ENCODE measurements at regions not wholly inside any gene's neighbourhood (a gene's known extent, or its start where the extent isn't known, plus 50 kb on each side); places are given as distances from the start of the nearest gene placed in this dataset.

DNA sequence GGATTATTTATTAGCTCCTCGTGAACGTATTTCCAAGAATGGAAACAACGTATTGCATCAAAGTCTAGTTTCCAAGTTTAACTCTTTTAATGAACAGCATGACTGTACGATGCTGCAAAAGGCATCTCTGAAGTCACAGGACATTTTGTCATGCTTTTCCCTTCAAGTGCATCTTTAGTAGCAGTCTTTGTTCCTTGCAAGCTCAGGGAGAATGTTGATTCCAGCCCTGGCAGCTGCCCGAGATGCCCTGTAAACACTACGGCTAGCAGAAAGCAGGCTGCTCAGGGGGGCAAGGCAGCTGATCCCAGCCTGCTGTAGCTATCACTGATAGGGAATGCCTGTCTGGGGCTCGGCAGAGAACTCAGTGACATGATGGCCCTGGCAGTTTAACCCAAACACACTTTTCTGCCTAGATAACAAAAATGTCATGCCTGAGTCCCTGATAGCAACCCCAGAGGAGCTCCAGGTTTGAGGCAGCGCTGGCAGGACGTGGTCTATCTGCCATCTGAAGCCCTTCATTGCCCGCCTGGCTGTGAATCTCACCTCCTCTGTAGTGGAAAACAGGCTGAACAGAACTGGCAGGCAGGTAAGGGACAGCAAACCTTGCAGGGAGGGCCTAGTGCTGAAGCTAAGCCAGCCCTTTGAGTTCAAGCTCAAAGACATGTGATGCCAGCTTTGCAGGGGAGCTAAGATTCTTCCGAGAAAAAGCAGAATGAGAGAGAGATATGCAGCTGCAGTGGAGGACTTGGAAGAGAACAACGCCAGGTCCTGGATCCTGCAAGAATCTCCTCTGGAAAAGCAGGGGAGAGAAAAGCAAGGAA, 264.6 kb downstream of the SNX10 start:
- TF ChIP-seq, protein P1, sequence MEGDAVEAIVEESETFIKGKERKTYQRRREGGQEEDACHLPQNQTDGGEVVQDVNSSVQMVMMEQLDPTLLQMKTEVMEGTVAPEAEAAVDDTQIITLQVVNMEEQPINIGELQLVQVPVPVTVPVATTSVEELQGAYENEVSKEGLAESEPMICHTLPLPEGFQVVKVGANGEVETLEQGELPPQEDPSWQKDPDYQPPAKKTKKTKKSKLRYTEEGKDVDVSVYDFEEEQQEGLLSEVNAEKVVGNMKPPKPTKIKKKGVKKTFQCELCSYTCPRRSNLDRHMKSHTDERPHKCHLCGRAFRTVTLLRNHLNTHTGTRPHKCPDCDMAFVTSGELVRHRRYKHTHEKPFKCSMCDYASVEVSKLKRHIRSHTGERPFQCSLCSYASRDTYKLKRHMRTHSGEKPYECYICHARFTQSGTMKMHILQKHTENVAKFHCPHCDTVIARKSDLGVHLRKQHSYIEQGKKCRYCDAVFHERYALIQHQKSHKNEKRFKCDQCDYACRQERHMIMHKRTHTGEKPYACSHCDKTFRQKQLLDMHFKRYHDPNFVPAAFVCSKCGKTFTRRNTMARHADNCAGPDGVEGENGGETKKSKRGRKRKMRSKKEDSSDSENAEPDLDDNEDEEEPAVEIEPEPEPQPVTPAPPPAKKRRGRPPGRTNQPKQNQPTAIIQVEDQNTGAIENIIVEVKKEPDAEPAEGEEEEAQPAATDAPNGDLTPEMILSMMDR (IDR thresholded peaks at IDR 0.05), result no peak
- no peak for TF ChIP-seq POLR2A (IDR thresholded peaks at IDR 0.05)

Measured in Peyer's patch (tissue), 4 donors.